ENCODE measurements at regions not wholly inside any gene's neighbourhood (a gene's known extent, or its start where the extent isn't known, plus 50 kb on each side); places are given as distances from the start of the nearest gene placed in this dataset.

- DNase-seq: no peak
- no peaks in the 10 kb centered on the region for H3K36me3 ChIP-seq (ENCODE audit: low read depth, missing control alignments)
- H3K9me3 ChIP-seq: no peaks in the 10 kb centered on the region
- no peak overlapping the region for H3K4me3 ChIP-seq
- intact Hi-C loops (cut with DNase I; ENCODE audit: low total_unique reads): no loop called here
- no peaks in the 10 kb centered on the region for H3K4me1 ChIP-seq
- H3K27ac ChIP-seq: no peak overlapping the region
- H3K27me3 ChIP-seq: no peaks in the 10 kb centered on the region
- TF ChIP-seq CTCF (IDR thresholded peaks at IDR 0.05): no peak
- TF ChIP-seq POLR2A (IDR thresholded peaks at IDR 0.05): no peak
Observed at GRCh38 chr4:32569861-32570260, 1849.7 kb downstream of the PCDH7 start.

GRCh38 chr4:32572366-32572765, 1852.2 kb downstream of the PCDH7 start:
- Histone ChIP-seq H3K27ac (no peak overlapping the region), H3K9me3 (no peaks in the 10 kb centered on the region), H3K4me3 (no peak overlapping the region), H3K4me1 (no peaks in the 10 kb centered on the region), H3K36me3 (ENCODE audit: low read depth, missing control alignments) (no peaks in the 10 kb centered on the region), H3K27me3 (no peaks in the 10 kb centered on the region)
- TF ChIP-seq CTCF (IDR thresholded peaks at IDR 0.05) (no peak), POLR2A (IDR thresholded peaks at IDR 0.05) (no peak)
- no peak for DNase-seq
- intact Hi-C loops (cut with DNase I; ENCODE audit: low total_unique reads): no loop called here

- no peaks in the 10 kb centered on the region for H3K9me3 ChIP-seq
- TF ChIP-seq CTCF (IDR thresholded peaks at IDR 0.05) (no peak), POLR2A (IDR thresholded peaks at IDR 0.05) (no peak)
- no peaks in the 10 kb centered on the region for H3K36me3 ChIP-seq (ENCODE audit: low read depth, missing control alignments)
- intact Hi-C loops (cut with DNase I; ENCODE audit: low total_unique reads): no loop called here
- H3K27me3 ChIP-seq: no peaks in the 10 kb centered on the region
- H3K4me3 ChIP-seq: no peak overlapping the region
- no peak overlapping the region for H3K27ac ChIP-seq
- no peaks in the 10 kb centered on the region for H3K4me1 ChIP-seq
- WGBS, 2 donors: 81 to 94% methylated on average over 1 of the region's 1 CpG
- DNase-seq: no peak
Observed at GRCh38 chr4:32574803-32575202, 1854.6 kb downstream of the PCDH7 start.

GRCh38 chr4:32589097-32589496, 1868.9 kb downstream of the PCDH7 start:
- Histone ChIP-seq H3K9me3 (no peaks in the 10 kb centered on the region), H3K36me3 (ENCODE audit: low read depth, missing control alignments) (no peaks in the 10 kb centered on the region), H3K4me3 (no peak overlapping the region), H3K27me3 (no peaks in the 10 kb centered on the region), H3K27ac (no peak overlapping the region), H3K4me1 (no peaks in the 10 kb centered on the region)
- 41 to 49% methylated on average over 2 of the region's 2 CpGs for WGBS, 2 donors
- TF ChIP-seq POLR2A (IDR thresholded peaks at IDR 0.05) (no peak), CTCF (IDR thresholded peaks at IDR 0.05) (no peak)
- DNase-seq: no peak
- intact Hi-C loops (cut with DNase I; ENCODE audit: low total_unique reads): no loop called here

GRCh38 chr4:32589853-32590252, 1869.7 kb downstream of the PCDH7 start:
- TF ChIP-seq POLR2A (IDR thresholded peaks at IDR 0.05): no peak
- TF ChIP-seq CTCF (IDR thresholded peaks at IDR 0.05): no peak
- 78 to 83% methylated on average over 2 of the region's 2 CpGs for WGBS, 2 donors

More at GRCh38 chr4:32589853-32590252, 1869.7 kb downstream of the PCDH7 start:
- intact Hi-C loops (cut with DNase I; ENCODE audit: low total_unique reads): no loop called here
- DNase-seq: no peak
- Histone ChIP-seq H3K4me1 (no peaks in the 10 kb centered on the region), H3K27ac (no peak overlapping the region), H3K36me3 (ENCODE audit: low read depth, missing control alignments) (no peaks in the 10 kb centered on the region), H3K4me3 (no peak overlapping the region), H3K27me3 (no peaks in the 10 kb centered on the region), H3K9me3 (no peaks in the 10 kb centered on the region)
